Suprapubic skin (tissue), 4 donors: ENCODE measurements at regions not wholly inside any gene's neighbourhood (a gene's known extent, or its start where the extent isn't known, plus 50 kb on each side); places are given as distances from the start of the nearest gene placed in this dataset.

ENCODE experiments used
- EP300 ChIP-seq: sonication (generic); formaldehyde crosslinking; IDR thresholded peaks from one replicate; pipeline ENCODE4 v1.6.1; 2017; ENCODE audit warnings: antibody characterized with exemption
- POLR2A ChIP-seq, 2 donors: fragments of 450-650 bp; IDR thresholded peaks; one replicate each; pipeline ENCODE4 v1.6.1; 2017; ENCODE audit warnings: antibody characterized with exemption in 2 of 2, mild to moderate bottlenecking in 2 of 2, moderate library complexity in 2 of 2
- POLR2AphosphoS5 ChIP-seq, 3 donors: sonication (generic); formaldehyde crosslinking; IDR thresholded peaks; one replicate each; pipeline ENCODE4 v1.6.1; 2017; ENCODE audit warnings: antibody characterized with exemption in 3 of 3
- TF ChIP-seq, protein P1 (sequence below), 2 donors: fragments of 200-600 bp in 1 of 2; fragments of 450-650 bp in 1 of 2; sonication (generic) in 1 of 2; IDR thresholded peaks; one replicate each; pipeline ENCODE4 v1.5.1; 2016 to 2019; ENCODE audit warnings: antibody characterized with exemption in 2 of 2, mild to moderate bottlenecking in 1 of 2, moderate library complexity in 1 of 2

DNA sequence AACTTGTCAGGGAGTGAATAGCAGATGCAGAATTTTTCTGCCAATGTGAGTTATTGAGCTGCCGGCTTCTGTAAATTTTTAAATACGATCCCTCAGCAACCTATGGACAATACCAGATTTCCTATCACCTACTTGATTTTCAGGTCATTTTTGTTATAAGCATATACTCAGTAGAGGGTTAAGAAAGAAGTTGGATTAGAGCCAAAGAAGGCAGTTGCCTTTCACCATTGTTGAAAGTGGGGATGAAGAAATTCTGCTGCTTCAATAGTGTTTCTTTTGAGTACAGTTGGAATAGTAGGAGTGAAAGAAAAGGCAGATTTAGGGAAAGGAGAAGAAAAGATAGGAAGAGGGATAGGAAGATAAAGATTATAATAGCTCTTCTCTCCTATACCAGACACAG is 197.1 kb downstream of the ATP23 start:
- TF ChIP-seq, protein P1, sequence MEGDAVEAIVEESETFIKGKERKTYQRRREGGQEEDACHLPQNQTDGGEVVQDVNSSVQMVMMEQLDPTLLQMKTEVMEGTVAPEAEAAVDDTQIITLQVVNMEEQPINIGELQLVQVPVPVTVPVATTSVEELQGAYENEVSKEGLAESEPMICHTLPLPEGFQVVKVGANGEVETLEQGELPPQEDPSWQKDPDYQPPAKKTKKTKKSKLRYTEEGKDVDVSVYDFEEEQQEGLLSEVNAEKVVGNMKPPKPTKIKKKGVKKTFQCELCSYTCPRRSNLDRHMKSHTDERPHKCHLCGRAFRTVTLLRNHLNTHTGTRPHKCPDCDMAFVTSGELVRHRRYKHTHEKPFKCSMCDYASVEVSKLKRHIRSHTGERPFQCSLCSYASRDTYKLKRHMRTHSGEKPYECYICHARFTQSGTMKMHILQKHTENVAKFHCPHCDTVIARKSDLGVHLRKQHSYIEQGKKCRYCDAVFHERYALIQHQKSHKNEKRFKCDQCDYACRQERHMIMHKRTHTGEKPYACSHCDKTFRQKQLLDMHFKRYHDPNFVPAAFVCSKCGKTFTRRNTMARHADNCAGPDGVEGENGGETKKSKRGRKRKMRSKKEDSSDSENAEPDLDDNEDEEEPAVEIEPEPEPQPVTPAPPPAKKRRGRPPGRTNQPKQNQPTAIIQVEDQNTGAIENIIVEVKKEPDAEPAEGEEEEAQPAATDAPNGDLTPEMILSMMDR (IDR thresholded peaks at IDR 0.05) = no peak
- no peak for TF ChIP-seq POLR2AphosphoS5 (IDR thresholded peaks at IDR 0.05)
- no peak for TF ChIP-seq POLR2A (IDR thresholded peaks at IDR 0.05)
- no peak for TF ChIP-seq EP300
